HG03558 (cell line): ENCODE measurements at regions not wholly inside any gene's neighbourhood (a gene's known extent, or its start where the extent isn't known, plus 50 kb on each side); places are given as distances from the start of the nearest gene placed in this dataset.
"Not testable (repeated sequence)": the region's sequence is repeated elsewhere in the genome, so short reads cannot be mapped to it uniquely, and the experiment has no call there.

ENCODE experiments used
- ATAC-seq: cut with Tn5 transposase; IDR thresholded peaks from one replicate; pipeline ENCODE4 v1.9.1; 2021; ENCODE audit warnings: moderate number of reproducible peaks; ENCODE audit not compliant: unreplicated experiment; ENCODE audit errors: extremely low read depth

- ATAC-seq = no peak
Measured at GRCh38 chrX:121169099-121170035, 122.0 kb downstream of the GLUD2 start.

GRCh38 chrX:121172703-121173102 is 125.3 kb downstream of the GLUD2 start:
- ATAC-seq = no peak

DNA sequence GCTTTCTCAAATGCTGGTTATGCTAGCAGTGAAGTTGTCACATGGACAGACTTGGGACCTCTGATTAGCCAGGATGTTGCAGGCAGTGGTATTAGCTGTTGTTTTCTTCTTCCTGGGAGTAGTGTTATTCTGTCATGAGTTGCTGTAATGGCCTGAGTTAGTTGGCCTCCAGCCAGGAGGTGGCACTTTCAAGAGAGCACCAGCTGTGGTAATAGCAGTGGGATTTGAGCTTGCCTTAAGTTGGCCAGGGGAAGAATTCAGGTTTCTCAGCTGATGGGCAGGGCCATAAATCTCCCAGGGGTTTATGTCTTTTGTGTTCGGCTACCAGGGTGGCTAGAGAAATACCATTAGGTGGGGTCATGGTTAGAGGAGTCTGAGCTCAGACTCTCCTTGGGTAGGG is 132.6 kb downstream of the GLUD2 start:
- no peak for ATAC-seq

DNA sequence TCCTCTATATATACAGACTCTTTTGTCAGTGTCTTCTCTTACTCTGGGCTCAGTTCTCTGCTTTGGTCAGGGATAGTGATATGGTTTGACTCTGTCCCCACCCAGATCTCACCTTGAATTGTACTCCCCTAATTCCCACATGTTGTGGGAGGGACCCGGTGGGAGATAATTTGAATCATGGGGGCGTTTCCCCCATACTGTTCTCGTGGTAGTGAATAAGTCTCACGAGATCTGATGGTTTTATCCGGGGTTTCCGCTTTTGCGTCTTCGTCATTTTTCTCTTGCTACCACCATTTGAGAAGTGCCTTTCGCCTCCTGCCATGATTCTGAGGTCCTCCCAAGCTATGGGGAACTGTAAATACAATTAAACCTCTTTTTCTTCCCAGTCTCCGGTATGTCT is 144.4 kb downstream of the GLUD2 start:
- no peak for ATAC-seq

DNA sequence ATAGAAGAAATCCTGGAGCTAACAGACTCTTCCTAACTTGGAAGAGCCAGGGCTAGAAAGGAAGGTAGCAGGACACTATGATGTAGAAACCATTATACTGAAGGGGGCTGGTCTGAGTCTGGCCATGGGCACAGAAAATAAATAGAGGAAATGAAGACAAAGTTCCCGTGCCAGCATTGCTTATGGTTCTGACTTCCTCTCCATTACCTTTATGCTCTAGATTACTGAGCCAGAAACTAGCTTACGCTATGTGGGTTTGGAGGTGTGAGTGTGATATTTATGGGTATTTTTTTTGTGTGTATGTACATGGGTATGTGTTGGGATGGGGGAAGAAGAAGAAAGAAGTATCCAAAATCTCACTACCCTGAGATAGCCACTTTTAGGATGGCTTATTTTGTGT is 148.3 kb downstream of the GLUD2 start:
- ATAC-seq = no peak

- not testable (repeated sequence) for ATAC-seq
Measured at GRCh38 chrX:121196872-121197444, 149.5 kb downstream of the GLUD2 start.

DNA sequence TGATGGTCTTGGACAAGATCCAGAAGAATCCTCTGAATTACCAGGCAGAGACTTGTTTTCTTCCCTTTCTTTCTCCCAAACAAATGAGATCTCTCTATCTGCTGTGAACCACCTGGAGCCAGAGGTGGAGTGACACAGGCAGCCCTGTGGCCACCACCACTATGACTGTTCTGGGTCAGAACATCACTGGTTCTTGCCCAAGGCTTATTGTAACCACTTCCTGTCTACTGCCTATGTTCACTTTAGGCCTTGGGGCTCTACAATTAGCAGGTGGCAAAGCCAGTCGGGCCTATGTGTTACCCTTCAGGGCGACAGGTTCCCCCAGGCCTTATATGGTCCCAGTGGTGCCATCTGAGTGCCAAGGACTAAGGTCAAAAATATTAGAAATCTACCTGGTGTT is 161.2 kb downstream of the GLUD2 start:
- no peak for ATAC-seq

DNA sequence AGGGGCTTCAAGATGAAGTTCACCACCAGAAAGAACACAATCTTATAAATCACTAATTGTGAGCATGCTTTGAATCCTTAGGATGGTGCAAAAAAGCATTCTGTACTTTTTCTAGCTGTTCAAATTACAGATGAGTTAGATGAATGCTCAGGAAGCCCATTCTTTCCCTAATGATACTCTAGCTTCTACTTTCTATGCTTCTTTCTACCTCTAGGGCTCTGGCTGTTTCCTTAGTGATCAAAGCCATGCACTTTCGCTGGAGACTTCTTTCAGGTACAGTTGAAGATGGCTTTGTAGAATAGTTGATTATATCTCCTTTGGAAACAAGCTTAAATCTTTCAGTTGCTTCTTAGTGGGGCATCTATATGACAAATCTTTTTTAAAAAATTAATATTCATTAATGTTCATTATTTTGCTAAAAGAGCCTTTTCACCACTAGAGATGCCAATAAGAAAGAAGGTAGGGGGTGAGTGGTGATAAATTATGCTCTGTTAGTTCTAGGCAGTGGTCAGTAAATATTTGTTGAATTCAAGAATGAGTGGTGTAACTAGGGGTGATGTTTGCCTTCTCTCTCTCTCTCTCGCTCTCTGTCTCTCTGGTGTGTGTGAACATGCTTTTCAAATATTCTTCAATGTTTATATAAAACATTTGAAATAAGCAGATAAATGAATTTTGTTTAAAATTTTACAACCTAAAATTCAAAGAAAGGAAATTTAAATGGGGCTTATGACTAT is 169.4 kb downstream of the GLUD2 start:
- no peak for ATAC-seq

DNA sequence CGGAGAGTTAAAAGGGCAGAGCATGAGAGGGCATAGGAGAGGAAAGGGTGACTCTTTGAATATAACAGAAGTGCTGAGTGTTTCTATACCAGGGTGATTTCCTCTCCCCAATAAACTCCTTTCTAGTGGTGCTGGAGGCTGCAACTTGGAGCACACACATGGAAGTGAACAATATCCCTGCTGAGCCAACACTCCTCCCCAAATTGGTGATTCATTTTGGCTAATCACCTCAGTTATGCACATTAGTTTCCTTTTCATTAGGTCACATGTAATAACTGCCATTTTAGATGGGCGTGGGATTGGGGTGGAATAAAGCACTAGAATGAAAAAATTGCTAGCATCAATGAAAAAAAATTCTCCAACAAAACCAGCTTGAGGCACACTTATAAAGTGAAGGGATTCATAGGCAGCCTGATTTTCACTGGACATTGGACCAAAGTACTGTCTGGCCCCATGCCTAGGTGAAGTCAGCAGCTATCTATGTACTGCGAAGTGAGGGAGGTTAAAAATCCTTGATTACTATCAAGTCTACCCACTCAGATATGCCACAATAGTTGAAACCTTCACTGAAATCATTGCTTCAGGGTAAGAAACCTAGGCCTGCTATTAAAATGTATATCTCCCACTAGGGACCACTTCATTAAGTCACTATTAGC is 174.0 kb downstream of the GLUD2 start:
- no peak for ATAC-seq

- no peak for ATAC-seq
Measured at GRCh38 chrX:121227888-121228287, 180.5 kb downstream of the GLUD2 start.

GRCh38 chrX:121231566-121232358 is 184.4 kb downstream of the GLUD2 start:
- no peak for ATAC-seq

GRCh38 chrX:121236040-121236439 is 188.6 kb downstream of the GLUD2 start:
- ATAC-seq = no peak

DNA sequence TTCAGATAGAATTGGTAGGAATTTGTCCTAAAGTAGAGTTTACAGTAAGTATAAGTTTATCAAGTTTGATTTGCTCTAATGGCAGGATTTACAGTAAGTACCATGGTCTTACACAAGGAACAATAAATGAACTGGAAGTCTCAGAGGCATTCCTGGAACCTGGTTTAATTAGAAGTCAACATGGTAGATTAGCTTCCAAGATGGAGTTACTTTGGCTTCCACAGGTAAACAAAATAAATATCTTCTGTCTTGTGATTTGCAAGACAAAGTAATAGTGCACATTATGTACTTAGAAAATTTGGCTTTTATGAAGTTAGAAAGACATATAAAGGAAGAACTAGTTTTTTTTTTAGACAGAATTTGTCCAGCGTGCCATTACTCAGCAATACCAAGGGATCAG is 190.7 kb downstream of the GLUD2 start:
- no peak for ATAC-seq

- no peak for ATAC-seq
Measured at GRCh38 chrX:121244511-121244910, 197.1 kb downstream of the GLUD2 start.

DNA sequence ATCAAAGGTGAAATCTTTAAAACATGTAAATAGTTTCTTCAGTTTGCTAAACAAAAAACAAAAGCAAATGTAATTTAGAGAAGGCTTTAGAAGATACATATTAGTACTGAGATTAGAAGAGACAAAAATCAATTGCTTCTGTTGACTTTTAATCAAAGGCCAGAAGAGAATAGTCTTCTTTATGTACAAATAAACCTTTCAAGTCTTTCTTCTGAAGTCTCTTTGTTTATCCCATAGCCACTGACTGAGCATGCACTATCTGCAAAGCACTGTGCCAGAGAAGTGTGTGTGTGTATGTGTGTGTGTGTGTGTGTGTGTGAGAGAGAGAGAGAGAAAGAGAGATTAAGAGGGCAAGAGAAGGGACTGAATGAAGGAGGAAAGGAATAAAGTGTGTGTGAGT is 198.4 kb downstream of the GLUD2 start:
- ATAC-seq = no peak

GRCh38 chrX:121254336-121254735 is 206.9 kb downstream of the GLUD2 start:
- ATAC-seq = no peak

- no peak for ATAC-seq
Measured at GRCh38 chrX:121256647-121257046, 209.2 kb downstream of the GLUD2 start.

- peak; percentile 53 for ATAC-seq
Measured at GRCh38 chrX:121258545-121258944, 211.1 kb downstream of the GLUD2 start.

- ATAC-seq = no peak
Measured at GRCh38 chrX:121259170-121259569, 211.8 kb downstream of the GLUD2 start.
